K562 (cell line): ENCODE measurements at regions not wholly inside any gene's neighbourhood (a gene's known extent, or its start where the extent isn't known, plus 50 kb on each side); places are given as distances from the start of the nearest gene placed in this dataset.

ENCODE experiments used
- CREB1 ChIP-seq, 2 experiments: sonication (generic) in 1 of 2; formaldehyde crosslinking in 1 of 2; IDR thresholded peaks; 2 replicates each; pipeline versions ENCODE4 v1.6.1 to v1.8.0; 2012 to 2022; ENCODE audit warnings: inconsistent platforms in 1 of 2, mild to moderate bottlenecking in 1 of 2, missing genetic modification reagents in 1 of 2, moderate library complexity in 1 of 2
- EP300 ChIP-seq: IDR thresholded peaks from 2 replicates; pipeline ENCODE4 v1.6.1; 2012; ENCODE audit warnings: low read length, improper control_type of control experiment
- FIP1L1 ChIP-seq: fragments of 200-400 bp; formaldehyde crosslinking; IDR thresholded peaks from 2 replicates; pipeline ENCODE4 v1.6.1; 2018; ENCODE audit warnings: mild to moderate bottlenecking, low read depth, low read length; ENCODE audit not compliant: poor library complexity, severe bottlenecking
- MAFG ChIP-seq: fragments of 450-650 bp; conservative IDR thresholded peaks from 2 replicates; pipeline ENCODE4 v1.6.1; 2016; ENCODE audit warnings: missing genetic modification characterization, missing compliant biosample characterization
- NR2C2 ChIP-seq, 2 experiments: fragments of 200-800 bp in 1 of 2; sonication (Bioruptor generic) in 1 of 2; sonication (generic) in 1 of 2; formaldehyde crosslinking in 1 of 2; IDR thresholded peaks; 2 replicates each; pipeline versions ENCODE4 v1.6.1 to v1.8.0; 2016 to 2022; ENCODE audit warnings: mild to moderate bottlenecking in 1 of 2, missing compliant biosample characterization in 1 of 2, missing genetic modification characterization in 1 of 2, missing genetic modification reagents in 1 of 2
- POLR2AphosphoS5 ChIP-seq: IDR thresholded peaks from 2 replicates; pipeline ENCODE4 v1.6.1; 2011; ENCODE audit warnings: mild to moderate bottlenecking, low read depth, low read length, moderate library complexity; ENCODE audit not compliant: control insufficient read depth, insufficient read depth
- RAD21 ChIP-seq, 2 experiments: fragments of 250-450 bp in 1 of 2; fragments of 450-650 bp in 1 of 2; sonication (Bioruptor Pico) in 1 of 2; formaldehyde crosslinking in 1 of 2; IDR thresholded peaks in 1 of 2; conservative IDR thresholded peaks in 1 of 2; 2 replicates each; pipeline versions ENCODE4 v1.4.0 to v1.8.0; 2020 to 2022; ENCODE audit warnings: mild to moderate bottlenecking in 2 of 2, moderate library complexity in 1 of 2
- SRSF1 ChIP-seq: fragments of 200-400 bp; formaldehyde crosslinking; IDR thresholded peaks from 2 replicates; pipeline ENCODE4 v1.6.1; 2017; ENCODE audit warnings: mild to moderate bottlenecking, low read depth, low read length, moderate library complexity
- ZNF830 ChIP-seq: fragments of 250-450 bp; sonication (Bioruptor Pico); IDR thresholded peaks from 2 replicates; pipeline ENCODE4 v1.5.0; 2021; ENCODE audit warnings: mild to moderate bottlenecking

GRCh38 chr4:178784491-178784890, 1342.3 kb upstream of the AGA start:
- TF ChIP-seq MAFG (tag) (no peak), FIP1L1 (no peak), NR2C2 (CRISPR knock-in tag; IDR thresholded peaks at IDR 0.05) (no peak), NR2C2 (tag; IDR thresholded peaks at IDR 0.05) (no peak), SRSF1 (no peak), POLR2AphosphoS5 (no peak), CREB1 (IDR thresholded peaks at IDR 0.05) (no peak), CREB1 (CRISPR knock-in tag; IDR thresholded peaks at IDR 0.05) (no peak), RAD21 (CRISPR knock-in tag; conservative IDR thresholded peaks at IDR 0.05 in 1 of 2, IDR thresholded peaks at IDR 0.05 in 1 of 2) (no peak), ZNF830 (CRISPR knock-in tag) (no peak), EP300 (no peak)
